ENCODE measurements at regions not wholly inside any gene's neighbourhood (a gene's known extent, or its start where the extent isn't known, plus 50 kb on each side); places are given as distances from the start of the nearest gene placed in this dataset.

DNA sequence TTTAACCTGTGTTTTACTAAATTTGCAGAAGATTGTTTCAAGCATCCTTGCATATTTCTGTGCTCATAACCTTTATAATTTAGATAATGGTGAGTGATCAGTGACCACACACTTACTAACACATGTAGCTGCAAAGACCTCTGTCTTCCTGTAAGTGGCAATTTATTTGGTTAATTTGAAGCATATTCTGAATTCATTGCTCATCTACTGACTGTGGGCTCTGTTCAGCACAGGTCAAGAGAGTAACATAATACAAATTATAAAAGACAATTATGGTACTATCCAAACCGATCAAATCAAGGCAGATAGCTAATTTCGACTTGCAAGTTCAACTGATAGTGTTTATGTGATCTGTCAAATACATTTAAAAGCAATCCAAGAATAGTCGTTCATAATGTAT lies 223.9 kb upstream of the FAM98A start:
- TF ChIP-seq, protein P1, sequence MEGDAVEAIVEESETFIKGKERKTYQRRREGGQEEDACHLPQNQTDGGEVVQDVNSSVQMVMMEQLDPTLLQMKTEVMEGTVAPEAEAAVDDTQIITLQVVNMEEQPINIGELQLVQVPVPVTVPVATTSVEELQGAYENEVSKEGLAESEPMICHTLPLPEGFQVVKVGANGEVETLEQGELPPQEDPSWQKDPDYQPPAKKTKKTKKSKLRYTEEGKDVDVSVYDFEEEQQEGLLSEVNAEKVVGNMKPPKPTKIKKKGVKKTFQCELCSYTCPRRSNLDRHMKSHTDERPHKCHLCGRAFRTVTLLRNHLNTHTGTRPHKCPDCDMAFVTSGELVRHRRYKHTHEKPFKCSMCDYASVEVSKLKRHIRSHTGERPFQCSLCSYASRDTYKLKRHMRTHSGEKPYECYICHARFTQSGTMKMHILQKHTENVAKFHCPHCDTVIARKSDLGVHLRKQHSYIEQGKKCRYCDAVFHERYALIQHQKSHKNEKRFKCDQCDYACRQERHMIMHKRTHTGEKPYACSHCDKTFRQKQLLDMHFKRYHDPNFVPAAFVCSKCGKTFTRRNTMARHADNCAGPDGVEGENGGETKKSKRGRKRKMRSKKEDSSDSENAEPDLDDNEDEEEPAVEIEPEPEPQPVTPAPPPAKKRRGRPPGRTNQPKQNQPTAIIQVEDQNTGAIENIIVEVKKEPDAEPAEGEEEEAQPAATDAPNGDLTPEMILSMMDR (IDR thresholded peaks at IDR 0.05), result no peak
- TF ChIP-seq POLR2A (IDR thresholded peaks at IDR 0.05), result no peak
